ENCODE measurements at regions not wholly inside any gene's neighbourhood (a gene's known extent, or its start where the extent isn't known, plus 50 kb on each side); places are given as distances from the start of the nearest gene placed in this dataset.

GRCh38 chr13:44833139-44833538, 156.1 kb downstream of the NUFIP1 start:
- TF ChIP-seq POLR2AphosphoS5 (IDR thresholded peaks at IDR 0.05; ENCODE audit: low read depth, low read length) (no peak), TAF1 (IDR thresholded peaks at IDR 0.05; ENCODE audit: borderline replicate concordance, low read depth, low read length) (no peak), POLR2A (IDR thresholded peaks at IDR 0.05; ENCODE audit: low read depth, low read length) (no peak)
